A549 (cell line): ENCODE measurements at regions not wholly inside any gene's neighbourhood (a gene's known extent, or its start where the extent isn't known, plus 50 kb on each side); places are given as distances from the start of the nearest gene placed in this dataset.

Source experiments
- ATAC-seq, 2 experiments: fragments of 200-7000 bp in 1 of 2; fragments of >200 bp in 1 of 2; cut with Nextera tagmentation in 1 of 2; cut with Tn5 transposase in 1 of 2; 3 replicates each; pipeline versions ENCODE4 v1.8.0 to v1.9.1; 2018 to 2020; ENCODE audit warnings: mild to moderate bottlenecking in 1 of 2, moderate library complexity in 1 of 2
- CTCF ChIA-PET: fragments of 300-600 bp; sonication (Branson Sonifier 250); formaldehyde crosslinking; extraction: SDS; loops from one replicate; lab custom pipeline; 2021; ENCODE audit warnings: antibody characterized with exemption, inconsistent platforms; lab: Yijun Ruan, JAX
- POLR2A ChIA-PET: fragments of 350-600 bp; formaldehyde crosslinking; extraction: SDS; loops from one replicate; lab custom pipeline; 2021; ENCODE audit warnings: antibody characterized with exemption, inconsistent platforms; lab: Yijun Ruan, JAX
- DNase-seq, 2 experiments: peaks; one replicate each; pipeline versions ENCODE4 v3.0.0 to v3.0.0-alpha.2; 2011 to 2016; ENCODE audit warnings: low read depth in 1 of 2, low spot score in 1 of 2
- FAIRE-seq: peaks from 2 replicates; lab custom pipeline; 2011; peaks lifted over from hg19 to GRCh38; lab: Jason Lieb, UNC
- H3K27ac ChIP-seq, 2 experiments: fragments of >200 bp; sonication (Bioruptor Twin); formaldehyde crosslinking; 3 replicates each; pipeline ENCODE4 v1.5.1; 2016 to 2017
- H3K4me1 ChIP-seq: fragments of >200 bp; sonication (Bioruptor Twin); formaldehyde crosslinking; 3 replicates; pipeline ENCODE4 v1.6.1; 2016
- H3K4me2 ChIP-seq: fragments of >200 bp; sonication (Bioruptor Twin); formaldehyde crosslinking; 3 replicates; pipeline ENCODE4 v1.6.1; 2016
- H3K4me3 ChIP-seq: fragments of >200 bp; sonication (Bioruptor Twin); formaldehyde crosslinking; 3 replicates; pipeline ENCODE4 v1.5.1; 2016
- H3K9me3 ChIP-seq: fragments of >200 bp; sonication (Bioruptor Twin); formaldehyde crosslinking; 3 replicates; pipeline ENCODE4 v1.6.1; 2016
- CEBPB ChIP-seq, 2 experiments: fragments of >200 bp in 1 of 2; sonication (Bioruptor Twin) in 1 of 2; formaldehyde crosslinking in 1 of 2; IDR thresholded peaks; 2 replicates each; pipeline ENCODE4 v1.6.1; 2012 to 2016
- CHD4 ChIP-seq: fragments of 200-600 bp; sonication (generic); IDR thresholded peaks from 2 replicates; pipeline ENCODE4 v1.6.1; 2016; ENCODE audit warnings: antibody characterized with exemption, mild to moderate bottlenecking, borderline replicate concordance
- EHF ChIP-seq: fragments of 250-450 bp; sonication (Bioruptor Pico); IDR thresholded peaks from 2 replicates; pipeline ENCODE4 v1.5.0; 2020; ENCODE audit warnings: mild to moderate bottlenecking
- EHMT2 ChIP-seq: fragments of 200-600 bp; sonication (generic); IDR thresholded peaks from 2 replicates; pipeline ENCODE4 v1.6.1; 2016; ENCODE audit warnings: antibody characterized with exemption, low read depth, mild to moderate bottlenecking, moderate library complexity
- ESRRA ChIP-seq: fragments of 150-350 bp; IDR thresholded peaks from 2 replicates; pipeline ENCODE4 v1.6.1; 2014; ENCODE audit warnings: mild to moderate bottlenecking, low read length, borderline replicate concordance
- FOSB ChIP-seq: fragments of 250-450 bp; sonication (Bioruptor Pico); IDR thresholded peaks from 2 replicates; pipeline ENCODE4 v1.5.0; 2020; ENCODE audit warnings: mild to moderate bottlenecking, moderate library complexity
- FOXS1 ChIP-seq: fragments of 250-450 bp; sonication (Bioruptor Pico); IDR thresholded peaks from 2 replicates; pipeline ENCODE4 v1.5.0; 2020; ENCODE audit warnings: mild to moderate bottlenecking, moderate library complexity
- GATA3 ChIP-seq: IDR thresholded peaks from 2 replicates; pipeline ENCODE4 v1.6.1; 2012; ENCODE audit warnings: borderline replicate concordance
- HEYL ChIP-seq: fragments of 250-450 bp; sonication (Bioruptor Pico); IDR thresholded peaks from 2 replicates; pipeline ENCODE4 v1.8.0; 2021; ENCODE audit warnings: mild to moderate bottlenecking, moderate library complexity
- JUN ChIP-seq, 2 experiments: fragments of >200 bp; sonication (Bioruptor Twin); formaldehyde crosslinking; IDR thresholded peaks; 2 replicates in 1 of 2; 3 replicates in 1 of 2; pipeline ENCODE4 v1.6.1; 2016 to 2017
- MAFK ChIP-seq: fragments of 450-650 bp; IDR thresholded peaks from 2 replicates; pipeline ENCODE4 v1.6.1; 2014; ENCODE audit not compliant: partially characterized antibody
- MAZ ChIP-seq: fragments of 150-350 bp; IDR thresholded peaks from 2 replicates; pipeline ENCODE4 v1.6.1; 2014; ENCODE audit warnings: antibody characterized with exemption, low read depth, low read length, borderline replicate concordance
- MYC ChIP-seq: IDR thresholded peaks from 2 replicates; pipeline ENCODE4 v1.6.1; 2012; ENCODE audit warnings: mild to moderate bottlenecking, inconsistent platforms, low read length, improper control_type of control experiment, borderline replicate concordance
- RAD21 ChIP-seq, 2 experiments: fragments of >200 bp in 1 of 2; sonication (Bioruptor Twin) in 1 of 2; formaldehyde crosslinking in 1 of 2; IDR thresholded peaks in 1 of 2; conservative IDR thresholded peaks in 1 of 2; 2 replicates in 1 of 2; 3 replicates in 1 of 2; pipeline ENCODE4 v1.6.1; 2012 to 2018; ENCODE audit warnings: inconsistent platforms in 1 of 2
- RCOR1 ChIP-seq: fragments of 150-350 bp; IDR thresholded peaks from 2 replicates; pipeline ENCODE4 v1.6.1; 2014; ENCODE audit warnings: antibody characterized with exemption, low read length, low read depth
- RFX5 ChIP-seq: fragments of 450-650 bp; IDR thresholded peaks from 2 replicates; pipeline ENCODE4 v1.7.1; 2014; ENCODE audit warnings: antibody characterized with exemption, mild to moderate bottlenecking, moderate library complexity
- SMC3 ChIP-seq: fragments of >200 bp; sonication (Bioruptor Twin); formaldehyde crosslinking; IDR thresholded peaks from 3 replicates; pipeline ENCODE4 v1.6.1; 2018; ENCODE audit warnings: inconsistent platforms
- TP53 ChIP-seq: fragments of 250-450 bp; sonication (Bioruptor Pico); IDR thresholded peaks from 2 replicates; pipeline ENCODE4 v1.5.0; 2021; ENCODE audit warnings: mild to moderate bottlenecking, moderate library complexity
- ZSCAN20 ChIP-seq: fragments of 250-450 bp; sonication (Bioruptor Pico); IDR thresholded peaks from 2 replicates; pipeline ENCODE4 v1.8.0; 2022; ENCODE audit warnings: mild to moderate bottlenecking, moderate library complexity
- WGBS: methylation state at CpG from one replicate; pipeline ENCODE4 v1.1.6; 2017; ENCODE audit errors: missing lambda C conversion rate; 5-methylcytosine and 5-hydroxymethylcytosine counted together
- TF ChIP-seq, protein P1 (sequence below): fragments of >200 bp; sonication (Bioruptor Twin); formaldehyde crosslinking; IDR thresholded peaks from 2 replicates; pipeline ENCODE4 v1.6.1; 2016
- TF ChIP-seq, protein P2 (sequence below): fragments of >200 bp; sonication (Bioruptor Twin); formaldehyde crosslinking; IDR thresholded peaks from 3 replicates; pipeline ENCODE4 v1.5.1; 2016
- TF ChIP-seq, protein P3 (sequence below): fragments of 200-600 bp; sonication (generic); IDR thresholded peaks from 2 replicates; pipeline ENCODE4 v1.6.1; 2016; ENCODE audit warnings: antibody characterized with exemption, mild to moderate bottlenecking, moderate library complexity

DNA sequence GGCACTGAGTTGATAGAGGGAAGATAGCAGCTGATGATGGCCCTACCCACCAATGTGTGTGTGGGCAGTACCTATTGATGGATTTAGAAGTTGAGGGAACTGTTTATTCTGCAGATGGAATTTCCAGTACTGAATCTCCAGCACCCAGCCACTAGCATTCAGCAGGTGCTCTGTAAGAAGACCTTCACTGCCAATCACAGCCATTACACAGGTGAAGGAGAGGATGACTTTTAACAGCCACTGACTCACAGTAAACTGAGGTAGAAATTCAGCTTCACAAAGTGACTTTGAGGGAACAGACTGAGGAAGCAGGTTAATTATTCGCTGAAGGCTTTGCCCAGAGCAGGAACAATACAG is 107.8 kb downstream of the GGTLC2 start:
- Histone ChIP-seq H3K4me2 (no peak overlapping the region), H3K4me3 (no peak overlapping the region), H3K27ac (no peak overlapping the region), H3K4me1 (peaks cover 5% of the 10 kb centered on the region; the same call in 1 of the 3 replicates), H3K9me3 (no peaks in the 10 kb centered on the region)
- no peak for DNase-seq
- 55% methylated on average over 1 of the region's 1 CpG for WGBS
- no peak for ATAC-seq
- CTCF ChIA-PET: interaction anchor here (1.2 to 4.0 kb wide), 11 partner anchors 15 to 288 kb away, joined by 3 to 31 read pairs (median 9); no protein-coding TSS in a partner anchor
- no peak for TF ChIP-seq ESRRA
- TF ChIP-seq MYC: no peak
- TF ChIP-seq, protein P1, sequence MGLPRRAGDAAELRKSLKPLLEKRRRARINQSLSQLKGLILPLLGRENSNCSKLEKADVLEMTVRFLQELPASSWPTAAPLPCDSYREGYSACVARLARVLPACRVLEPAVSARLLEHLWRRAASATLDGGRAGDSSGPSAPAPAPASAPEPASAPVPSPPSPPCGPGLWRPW: no peak
- TF ChIP-seq GATA3: no peak
- TF ChIP-seq RFX5: no peak
- POLR2A ChIA-PET: no interaction called here
- FAIRE-seq: no peak

DNA sequence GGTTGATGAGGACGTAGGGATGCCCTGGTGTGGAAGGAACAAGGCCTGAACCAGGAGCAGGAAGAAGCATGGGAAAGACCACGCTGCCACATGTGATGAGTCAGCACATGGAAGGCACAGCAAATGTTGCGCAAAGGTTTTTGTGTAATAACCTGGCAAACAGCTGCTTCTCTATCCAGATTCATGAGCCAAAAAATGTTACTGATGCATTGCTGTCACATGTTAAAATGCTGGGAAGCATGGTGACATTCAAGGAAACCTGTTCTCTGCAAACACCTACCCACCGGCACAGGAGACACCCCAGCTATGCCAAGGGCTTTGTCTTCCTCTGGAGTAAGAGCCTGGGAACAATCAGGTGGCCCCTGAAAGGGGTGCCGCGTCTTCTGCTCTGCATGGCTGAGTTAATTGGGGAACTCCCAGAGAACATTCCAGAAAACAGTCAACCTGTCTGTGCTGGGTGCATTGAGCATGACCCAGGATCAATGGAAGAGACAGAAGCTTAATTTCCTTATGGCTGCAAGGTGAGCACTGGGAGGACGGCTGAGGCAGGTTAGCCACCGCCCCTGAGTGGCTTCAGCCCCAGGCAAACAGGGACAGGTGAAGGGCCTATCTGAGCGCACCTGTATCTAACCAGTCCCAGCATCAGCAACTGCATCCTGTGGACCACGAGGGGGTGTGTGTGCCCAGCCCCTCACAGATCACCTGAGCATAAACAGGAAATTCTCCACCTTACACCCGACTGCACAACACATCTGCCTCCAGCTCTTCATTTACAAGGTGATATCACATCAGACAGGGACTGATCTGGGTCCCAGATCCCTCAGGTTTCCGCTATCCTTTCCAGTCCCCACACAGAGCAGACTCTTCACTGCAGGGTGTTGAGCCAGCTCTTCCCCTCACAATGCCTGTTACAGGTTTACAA is 108.4 kb downstream of the GGTLC2 start:
- CTCF ChIA-PET: interaction anchor here (0.6 to 3.9 kb wide), 33 partner anchors 8 to 289 kb away, joined by 3 to 31 read pairs (median 5); no protein-coding TSS in a partner anchor
- POLR2A ChIA-PET: no interaction called here
- WGBS: 89% methylated on average over 10 of the region's 12 CpGs
- Histone ChIP-seq H3K9me3 (no peaks in the 10 kb centered on the region), H3K4me2 (no peak overlapping the region), H3K4me1 (peaks cover 5% of the 10 kb centered on the region; the same call in 1 of the 3 replicates), H3K4me3 (no peak overlapping the region), H3K27ac (no peak overlapping the region)
- FAIRE-seq (no peak), DNase-seq (no peak), ATAC-seq (no peak)
- TF ChIP-seq FOXS1 (CRISPR knock-in tag): no peak
- TF ChIP-seq CEBPB (IDR thresholded peaks at IDR 0.05): 0 out of 4 replicates have a peak, but pooled peaks have one; percentile 10 to 33
- peak; percentile 74 for TF ChIP-seq MAFK

DNA sequence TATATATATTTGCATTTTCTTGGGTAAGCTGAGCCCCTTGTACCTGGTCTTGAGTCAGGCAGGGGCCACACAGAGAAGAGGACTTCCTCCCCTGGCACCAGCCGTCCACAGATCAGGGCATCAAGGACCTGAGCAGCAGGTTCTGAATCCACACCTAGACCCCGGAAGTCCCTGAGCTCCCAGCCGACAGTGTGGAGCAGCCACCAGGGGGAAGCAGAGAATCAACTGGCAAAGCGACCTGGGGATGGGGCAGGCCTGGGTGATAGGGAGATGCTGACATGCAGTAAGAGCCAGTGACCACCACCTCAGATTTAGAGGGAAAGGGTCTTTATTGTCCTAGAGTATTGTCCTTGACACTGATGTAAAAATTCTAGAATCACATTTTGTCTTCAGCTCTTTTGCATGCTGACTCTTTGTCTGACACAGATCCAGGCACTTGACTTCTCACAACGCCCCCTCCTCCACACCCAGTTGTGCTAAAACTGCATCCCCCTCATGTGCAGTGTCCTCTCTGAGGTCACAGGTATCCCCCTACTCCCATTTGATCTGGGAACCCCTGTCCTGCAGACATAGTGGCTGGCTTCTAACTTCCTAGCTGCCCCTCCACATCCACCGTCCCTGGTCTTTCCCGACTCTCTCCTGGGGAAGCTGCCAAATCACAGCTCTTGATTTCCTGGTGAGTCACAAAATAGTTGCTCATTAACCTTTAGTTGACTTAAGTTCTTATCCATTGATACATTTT is 109.3 kb downstream of the GGTLC2 start:
- H3K4me2 ChIP-seq: peak overlapping the region; percentile 35; the same call in 1 of the 3 replicates
- H3K9me3 ChIP-seq: no peaks in the 10 kb centered on the region
- 0 out of 6 replicates have a peak overlapping the region, but pooled peaks of 1 of the 2 experiments have one; percentile 39 for H3K27ac ChIP-seq
- WGBS: 28% methylated on average over 3 of the region's 7 CpGs
- no peak overlapping the region for H3K4me3 ChIP-seq
- ChIA-PET CTCF (interaction anchor here (0.6 to 3.9 kb wide), 32 partner anchors 9 to 290 kb away, joined by 3 to 31 read pairs (median 6); no protein-coding TSS in a partner anchor), POLR2A (no interaction called here)
- ATAC-seq: peak; percentile 89 to 97
- DNase-seq: peak; percentile 54 to 74
- no peak for FAIRE-seq
- TF ChIP-seq ZSCAN20 (no peak), RCOR1 (no peak), EHMT2 (no peak), SMC3 (peak; percentile 43; the same call in 2 of the 3 replicates), EHF (CRISPR knock-in tag) (no peak), RAD21 (conservative IDR thresholded peaks at IDR 0.05 in 1 of 2, IDR thresholded peaks at IDR 0.05 in 1 of 2) (peak; percentile 36 to 46; a peak in 3 of 5 replicates), MAFK (no peak), TP53 (no peak), CHD4 (no peak), JUN (IDR thresholded peaks at IDR 0.05) (no peak), GATA3 (no peak), MAZ (no peak), HEYL (CRISPR knock-in tag) (no peak), FOSB (CRISPR knock-in tag) (no peak)
- TF ChIP-seq, protein P2, sequence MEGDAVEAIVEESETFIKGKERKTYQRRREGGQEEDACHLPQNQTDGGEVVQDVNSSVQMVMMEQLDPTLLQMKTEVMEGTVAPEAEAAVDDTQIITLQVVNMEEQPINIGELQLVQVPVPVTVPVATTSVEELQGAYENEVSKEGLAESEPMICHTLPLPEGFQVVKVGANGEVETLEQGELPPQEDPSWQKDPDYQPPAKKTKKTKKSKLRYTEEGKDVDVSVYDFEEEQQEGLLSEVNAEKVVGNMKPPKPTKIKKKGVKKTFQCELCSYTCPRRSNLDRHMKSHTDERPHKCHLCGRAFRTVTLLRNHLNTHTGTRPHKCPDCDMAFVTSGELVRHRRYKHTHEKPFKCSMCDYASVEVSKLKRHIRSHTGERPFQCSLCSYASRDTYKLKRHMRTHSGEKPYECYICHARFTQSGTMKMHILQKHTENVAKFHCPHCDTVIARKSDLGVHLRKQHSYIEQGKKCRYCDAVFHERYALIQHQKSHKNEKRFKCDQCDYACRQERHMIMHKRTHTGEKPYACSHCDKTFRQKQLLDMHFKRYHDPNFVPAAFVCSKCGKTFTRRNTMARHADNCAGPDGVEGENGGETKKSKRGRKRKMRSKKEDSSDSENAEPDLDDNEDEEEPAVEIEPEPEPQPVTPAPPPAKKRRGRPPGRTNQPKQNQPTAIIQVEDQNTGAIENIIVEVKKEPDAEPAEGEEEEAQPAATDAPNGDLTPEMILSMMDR: peak; percentile 43; the same call in 2 of the 3 replicates
- TF ChIP-seq, protein P3, sequence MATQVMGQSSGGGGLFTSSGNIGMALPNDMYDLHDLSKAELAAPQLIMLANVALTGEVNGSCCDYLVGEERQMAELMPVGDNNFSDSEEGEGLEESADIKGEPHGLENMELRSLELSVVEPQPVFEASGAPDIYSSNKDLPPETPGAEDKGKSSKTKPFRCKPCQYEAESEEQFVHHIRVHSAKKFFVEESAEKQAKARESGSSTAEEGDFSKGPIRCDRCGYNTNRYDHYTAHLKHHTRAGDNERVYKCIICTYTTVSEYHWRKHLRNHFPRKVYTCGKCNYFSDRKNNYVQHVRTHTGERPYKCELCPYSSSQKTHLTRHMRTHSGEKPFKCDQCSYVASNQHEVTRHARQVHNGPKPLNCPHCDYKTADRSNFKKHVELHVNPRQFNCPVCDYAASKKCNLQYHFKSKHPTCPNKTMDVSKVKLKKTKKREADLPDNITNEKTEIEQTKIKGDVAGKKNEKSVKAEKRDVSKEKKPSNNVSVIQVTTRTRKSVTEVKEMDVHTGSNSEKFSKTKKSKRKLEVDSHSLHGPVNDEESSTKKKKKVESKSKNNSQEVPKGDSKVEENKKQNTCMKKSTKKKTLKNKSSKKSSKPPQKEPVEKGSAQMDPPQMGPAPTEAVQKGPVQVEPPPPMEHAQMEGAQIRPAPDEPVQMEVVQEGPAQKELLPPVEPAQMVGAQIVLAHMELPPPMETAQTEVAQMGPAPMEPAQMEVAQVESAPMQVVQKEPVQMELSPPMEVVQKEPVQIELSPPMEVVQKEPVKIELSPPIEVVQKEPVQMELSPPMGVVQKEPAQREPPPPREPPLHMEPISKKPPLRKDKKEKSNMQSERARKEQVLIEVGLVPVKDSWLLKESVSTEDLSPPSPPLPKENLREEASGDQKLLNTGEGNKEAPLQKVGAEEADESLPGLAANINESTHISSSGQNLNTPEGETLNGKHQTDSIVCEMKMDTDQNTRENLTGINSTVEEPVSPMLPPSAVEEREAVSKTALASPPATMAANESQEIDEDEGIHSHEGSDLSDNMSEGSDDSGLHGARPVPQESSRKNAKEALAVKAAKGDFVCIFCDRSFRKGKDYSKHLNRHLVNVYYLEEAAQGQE: no peak
- peaks cover 5% of the 10 kb centered on the region; the same call in 1 of the 3 replicates for H3K4me1 ChIP-seq
